HUES48 (cell line): ENCODE measurements at regions not wholly inside any gene's neighbourhood (a gene's known extent, or its start where the extent isn't known, plus 50 kb on each side); places are given as distances from the start of the nearest gene placed in this dataset.

ENCODE experiments used
- H3K27ac ChIP-seq: one replicate; pipeline ENCODE4 v1.7.0; 2013; ENCODE audit warnings: low read depth, low read length, inconsistent platforms
- H3K27me3 ChIP-seq: 2 replicates; pipeline ENCODE4 v1.6.1; 2013; ENCODE audit warnings: mild to moderate bottlenecking, low read length; ENCODE audit not compliant: control insufficient read depth, insufficient read depth
- H3K36me3 ChIP-seq: 2 replicates; pipeline ENCODE4 v1.6.1; 2013; ENCODE audit warnings: low read length; ENCODE audit not compliant: control insufficient read depth, insufficient read depth
- H3K4me1 ChIP-seq: 2 replicates; pipeline ENCODE4 v1.6.1; 2013; ENCODE audit warnings: mild to moderate bottlenecking, low read length; ENCODE audit not compliant: control insufficient read depth, insufficient read depth
- H3K4me3 ChIP-seq: 2 replicates; pipeline ENCODE4 v1.5.1; 2013; ENCODE audit warnings: mild to moderate bottlenecking, low read depth, low read length
- H3K9ac ChIP-seq: 2 replicates; pipeline ENCODE4 v1.6.1; 2013; ENCODE audit warnings: mild to moderate bottlenecking, low read depth, low read length, moderate library complexity
- H3K9me3 ChIP-seq: 2 replicates; pipeline ENCODE4 v1.6.1; 2013; ENCODE audit warnings: low read length; ENCODE audit not compliant: control insufficient read depth, insufficient read depth

GRCh38 chr2:12155303-12156051 lies 409.0 kb downstream of the LPIN1 start:
- H3K9ac ChIP-seq: no peak overlapping the region
- no peaks in the 10 kb centered on the region for H3K36me3 ChIP-seq
- H3K4me3 ChIP-seq: no peak overlapping the region
- peaks cover 6% of the 10 kb centered on the region for H3K27me3 ChIP-seq
- H3K4me1 ChIP-seq: peaks cover 6% of the 10 kb centered on the region; the same call in 1 of the 2 replicates
- H3K9me3 ChIP-seq: no peaks in the 10 kb centered on the region
- no peak overlapping the region for H3K27ac ChIP-seq

DNA sequence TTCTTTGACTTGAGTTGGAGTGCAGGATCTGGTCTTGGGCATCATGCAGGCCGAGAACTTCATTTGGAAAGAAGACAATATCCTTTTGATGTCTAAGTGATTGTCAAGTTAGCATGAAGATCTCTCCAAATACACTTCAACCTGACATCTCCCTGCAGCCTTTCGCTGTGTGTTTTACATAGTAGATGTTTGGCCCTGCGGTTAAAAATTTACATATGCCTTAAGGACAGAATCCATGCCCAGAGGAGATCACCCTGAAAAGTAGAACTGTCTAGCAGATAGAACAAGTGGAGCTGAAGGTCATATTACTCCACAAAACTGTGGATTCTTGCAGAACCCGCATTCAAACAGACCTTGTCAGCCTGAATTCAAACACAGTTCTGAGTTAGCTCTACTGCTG lies 409.9 kb downstream of the LPIN1 start:
- no peaks in the 10 kb centered on the region for H3K36me3 ChIP-seq
- H3K27ac ChIP-seq: no peak overlapping the region
- H3K4me1 ChIP-seq: peaks cover 5% of the 10 kb centered on the region; the same call in 1 of the 2 replicates
- no peaks in the 10 kb centered on the region for H3K9me3 ChIP-seq
- H3K4me3 ChIP-seq: no peak overlapping the region
- H3K27me3 ChIP-seq: peaks cover 3% of the 10 kb centered on the region; the same call in 1 of the 2 replicates
- no peak overlapping the region for H3K9ac ChIP-seq

GRCh38 chr2:12161085-12161484 lies 414.7 kb downstream of the LPIN1 start:
- Histone ChIP-seq H3K36me3 (no peaks in the 10 kb centered on the region), H3K4me1 (no peaks in the 10 kb centered on the region; the same call in 1 of the 2 replicates), H3K9ac (no peak overlapping the region), H3K4me3 (no peak overlapping the region), H3K9me3 (no peaks in the 10 kb centered on the region), H3K27me3 (no peaks in the 10 kb centered on the region), H3K27ac (no peak overlapping the region)

- H3K9me3 ChIP-seq: no peaks in the 10 kb centered on the region
- H3K36me3 ChIP-seq: no peaks in the 10 kb centered on the region
- no peak overlapping the region for H3K4me3 ChIP-seq
- H3K27me3 ChIP-seq: no peaks in the 10 kb centered on the region
- H3K4me1 ChIP-seq: no peaks in the 10 kb centered on the region
- no peak overlapping the region for H3K27ac ChIP-seq
- H3K9ac ChIP-seq: no peak overlapping the region
Observed at GRCh38 chr2:12162269-12163247, 416.1 kb downstream of the LPIN1 start.

DNA sequence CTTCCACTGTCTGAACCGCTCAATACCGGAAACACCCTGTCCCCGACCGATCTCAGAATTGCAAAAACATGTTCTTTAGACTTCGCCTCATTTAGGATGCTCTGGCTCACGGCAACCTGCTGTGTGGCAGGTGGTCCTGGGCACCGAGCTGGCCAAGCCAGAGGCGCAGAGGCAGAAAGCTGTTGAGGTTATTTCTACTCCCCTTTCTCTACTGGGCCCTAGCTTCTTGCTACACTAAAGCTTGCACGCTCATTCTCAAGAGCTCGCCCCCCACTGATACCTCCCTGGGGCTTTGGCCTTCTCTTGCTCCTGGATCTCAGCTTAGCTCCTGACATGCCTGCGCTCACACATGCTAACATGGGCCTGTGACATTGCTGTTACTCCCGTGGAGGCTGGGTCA lies 417.4 kb downstream of the LPIN1 start:
- no peaks in the 10 kb centered on the region for H3K27me3 ChIP-seq
- H3K4me1 ChIP-seq: no peaks in the 10 kb centered on the region
- H3K4me3 ChIP-seq: no peak overlapping the region
- no peak overlapping the region for H3K27ac ChIP-seq
- no peak overlapping the region for H3K9ac ChIP-seq
- no peaks in the 10 kb centered on the region for H3K36me3 ChIP-seq
- H3K9me3 ChIP-seq: no peaks in the 10 kb centered on the region

DNA sequence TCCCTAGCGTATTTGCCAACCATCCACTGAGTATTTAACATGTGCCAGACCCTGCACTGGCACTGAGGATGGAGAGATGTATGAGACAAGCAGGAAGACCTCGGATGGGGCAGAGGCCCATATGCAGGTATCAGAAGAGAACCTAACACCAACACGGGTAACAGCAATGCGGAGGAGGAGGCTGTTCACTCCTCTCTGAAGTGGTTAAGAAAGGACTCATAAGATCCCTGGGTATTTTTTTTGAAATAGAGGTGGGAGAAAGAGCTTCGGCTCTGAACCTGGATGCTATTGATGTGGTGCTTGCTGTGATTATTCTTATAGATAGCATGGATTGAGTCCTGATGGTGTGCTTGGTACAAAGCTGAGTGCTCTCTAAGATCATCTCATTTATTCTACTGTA lies 418.3 kb downstream of the LPIN1 start:
- Histone ChIP-seq H3K27me3 (no peaks in the 10 kb centered on the region), H3K36me3 (no peaks in the 10 kb centered on the region), H3K4me3 (no peak overlapping the region), H3K9ac (no peak overlapping the region), H3K4me1 (no peaks in the 10 kb centered on the region), H3K27ac (no peak overlapping the region), H3K9me3 (no peaks in the 10 kb centered on the region)

- Histone ChIP-seq H3K36me3 (no peaks in the 10 kb centered on the region), H3K9me3 (no peaks in the 10 kb centered on the region), H3K27ac (no peak overlapping the region), H3K4me1 (no peaks in the 10 kb centered on the region), H3K4me3 (no peak overlapping the region), H3K9ac (no peak overlapping the region), H3K27me3 (no peaks in the 10 kb centered on the region)
Observed at GRCh38 chr2:12167525-12168317, 421.3 kb downstream of the LPIN1 start.

GRCh38 chr2:12168354-12168753 lies 421.9 kb downstream of the LPIN1 start:
- Histone ChIP-seq H3K4me3 (no peak overlapping the region), H3K27me3 (no peaks in the 10 kb centered on the region), H3K4me1 (no peaks in the 10 kb centered on the region), H3K9me3 (no peaks in the 10 kb centered on the region), H3K9ac (no peak overlapping the region), H3K27ac (no peak overlapping the region), H3K36me3 (no peaks in the 10 kb centered on the region)

- no peak overlapping the region for H3K27ac ChIP-seq
- H3K9ac ChIP-seq: no peak overlapping the region
Observed at GRCh38 chr2:12168791-12169388, 422.5 kb downstream of the LPIN1 start.

DNA sequence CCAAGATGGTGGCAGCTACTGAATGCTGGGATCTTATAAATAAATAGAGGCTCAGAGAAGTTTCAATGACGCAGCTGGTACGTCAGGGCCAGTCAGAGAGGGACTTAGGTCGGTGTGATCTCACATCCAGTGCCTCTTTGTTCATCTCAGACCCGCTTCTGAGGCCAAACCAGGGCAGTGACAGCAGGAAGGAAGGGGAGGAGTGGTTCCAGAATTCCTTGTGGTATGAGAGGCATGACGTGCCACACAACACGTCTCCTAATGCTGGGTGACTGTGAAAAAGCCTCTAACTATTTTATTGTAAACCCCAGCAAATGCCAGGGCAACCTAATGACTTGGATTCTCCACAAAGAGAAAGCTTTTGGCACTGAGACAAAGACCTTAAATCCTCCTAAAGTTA lies 423.3 kb downstream of the LPIN1 start:
- no peak overlapping the region for H3K9ac ChIP-seq

More at GRCh38 chr2:12168791-12169388, 422.5 kb downstream of the LPIN1 start:
- no peak overlapping the region for H3K4me3 ChIP-seq
- no peaks in the 10 kb centered on the region for H3K9me3 ChIP-seq
- no peaks in the 10 kb centered on the region for H3K4me1 ChIP-seq
- H3K36me3 ChIP-seq: no peaks in the 10 kb centered on the region
- H3K27me3 ChIP-seq: no peaks in the 10 kb centered on the region

More for the DNA sequence above, 423.3 kb downstream of the LPIN1 start:
- Histone ChIP-seq H3K9me3 (no peaks in the 10 kb centered on the region), H3K27me3 (no peaks in the 10 kb centered on the region), H3K4me1 (no peaks in the 10 kb centered on the region), H3K27ac (no peak overlapping the region), H3K4me3 (no peak overlapping the region), H3K36me3 (no peaks in the 10 kb centered on the region)
